Hematopoietic multipotent progenitor cell treated with erythropoietin and hydrocortisone succinate and interleukin-3 and kit ligand, for 8 days (in vitro differentiated cells): ENCODE measurements at regions not wholly inside any gene's neighbourhood (a gene's known extent, or its start where the extent isn't known, plus 50 kb on each side); places are given as distances from the start of the nearest gene placed in this dataset.
"Not testable (repeated sequence)": the region's sequence is repeated elsewhere in the genome, so short reads cannot be mapped to it uniquely, and the experiment has no call there.

Experiments used
- DNase-seq: peaks from one replicate; pipeline ENCODE4 v3.0.0-alpha.2; 2015

GRCh38 chr10:26355241-26355640 is 82.9 kb upstream of the APBB1IP start:
- no peak for DNase-seq

- DNase-seq, result no peak
Measured at GRCh38 chr10:26357203-26357602, 80.9 kb upstream of the APBB1IP start.

- no peak for DNase-seq
Measured at GRCh38 chr10:26358071-26358470, 80.1 kb upstream of the APBB1IP start.

GRCh38 chr10:26359670-26360069 is 78.5 kb upstream of the APBB1IP start:
- DNase-seq, result no peak

- no peak for DNase-seq
Measured at GRCh38 chr10:26361351-26361750, 76.8 kb upstream of the APBB1IP start.

GRCh38 chr10:26361971-26362370 is 76.2 kb upstream of the APBB1IP start:
- no peak for DNase-seq

- peak; percentile 32 for DNase-seq
Measured at GRCh38 chr10:26365681-26366358, 72.3 kb upstream of the APBB1IP start.

- not testable (repeated sequence) for DNase-seq
Measured at GRCh38 chr10:26367035-26367434, 71.1 kb upstream of the APBB1IP start.

GRCh38 chr10:26367771-26368170 is 70.4 kb upstream of the APBB1IP start:
- peak; percentile 51 for DNase-seq

GRCh38 chr10:26368463-26368862 is 69.7 kb upstream of the APBB1IP start:
- no peak for DNase-seq

- DNase-seq, result no peak
Measured at GRCh38 chr10:26372513-26373354, 65.4 kb upstream of the APBB1IP start.

- no peak for DNase-seq
Measured at GRCh38 chr10:26374426-26374825, 63.7 kb upstream of the APBB1IP start.

- DNase-seq, result peak; percentile 74
Measured at GRCh38 chr10:26377224-26377810, 60.8 kb upstream of the APBB1IP start.

- no peak for DNase-seq
Measured at GRCh38 chr10:26378861-26379294, 59.3 kb upstream of the APBB1IP start.

- DNase-seq, result peak; percentile 69
Measured at GRCh38 chr10:26380815-26381214, 57.3 kb upstream of the APBB1IP start.

- DNase-seq, result no peak
Measured at GRCh38 chr10:26381986-26382385, 56.2 kb upstream of the APBB1IP start.

- DNase-seq, result no peak
Measured at GRCh38 chr10:26384600-26384999, 53.5 kb upstream of the APBB1IP start.

GRCh38 chr10:26385443-26385842 is 52.7 kb upstream of the APBB1IP start:
- no peak for DNase-seq

GRCh38 chr10:26386781-26387180 is 51.4 kb upstream of the APBB1IP start:
- no peak for DNase-seq
